ENCODE measurements at regions not wholly inside any gene's neighbourhood (a gene's known extent, or its start where the extent isn't known, plus 50 kb on each side); places are given as distances from the start of the nearest gene placed in this dataset.

DNA sequence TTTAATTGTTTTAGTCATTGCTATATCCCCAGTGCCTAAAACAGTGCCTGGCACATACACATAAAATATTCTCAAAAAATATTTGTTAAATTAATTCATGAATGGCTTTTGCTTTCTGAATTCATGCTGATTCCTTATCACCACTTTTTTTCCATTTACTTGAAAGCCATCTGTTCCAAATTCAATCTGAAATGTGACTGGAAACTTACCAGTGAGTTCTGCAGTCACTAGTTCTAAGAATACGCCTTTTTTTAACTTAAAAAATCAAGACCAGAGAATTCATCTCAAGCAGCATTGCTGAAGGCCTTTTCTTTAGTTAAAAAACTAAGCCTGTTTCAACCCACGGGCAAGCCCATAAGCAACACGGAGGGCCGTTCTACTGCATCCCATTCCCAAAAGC is 114.0 kb upstream of the ERCC4 start (continued):
- TF ChIP-seq, protein P1, sequence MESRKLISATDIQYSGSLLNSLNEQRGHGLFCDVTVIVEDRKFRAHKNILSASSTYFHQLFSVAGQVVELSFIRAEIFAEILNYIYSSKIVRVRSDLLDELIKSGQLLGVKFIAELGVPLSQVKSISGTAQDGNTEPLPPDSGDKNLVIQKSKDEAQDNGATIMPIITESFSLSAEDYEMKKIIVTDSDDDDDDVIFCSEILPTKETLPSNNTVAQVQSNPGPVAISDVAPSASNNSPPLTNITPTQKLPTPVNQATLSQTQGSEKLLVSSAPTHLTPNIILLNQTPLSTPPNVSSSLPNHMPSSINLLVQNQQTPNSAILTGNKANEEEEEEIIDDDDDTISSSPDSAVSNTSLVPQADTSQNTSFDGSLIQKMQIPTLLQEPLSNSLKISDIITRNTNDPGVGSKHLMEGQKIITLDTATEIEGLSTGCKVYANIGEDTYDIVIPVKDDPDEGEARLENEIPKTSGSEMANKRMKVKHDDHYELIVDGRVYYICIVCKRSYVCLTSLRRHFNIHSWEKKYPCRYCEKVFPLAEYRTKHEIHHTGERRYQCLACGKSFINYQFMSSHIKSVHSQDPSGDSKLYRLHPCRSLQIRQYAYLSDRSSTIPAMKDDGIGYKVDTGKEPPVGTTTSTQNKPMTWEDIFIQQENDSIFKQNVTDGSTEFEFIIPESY (IDR thresholded peaks at IDR 0.05) = no peak
- TF ChIP-seq, protein P2, sequence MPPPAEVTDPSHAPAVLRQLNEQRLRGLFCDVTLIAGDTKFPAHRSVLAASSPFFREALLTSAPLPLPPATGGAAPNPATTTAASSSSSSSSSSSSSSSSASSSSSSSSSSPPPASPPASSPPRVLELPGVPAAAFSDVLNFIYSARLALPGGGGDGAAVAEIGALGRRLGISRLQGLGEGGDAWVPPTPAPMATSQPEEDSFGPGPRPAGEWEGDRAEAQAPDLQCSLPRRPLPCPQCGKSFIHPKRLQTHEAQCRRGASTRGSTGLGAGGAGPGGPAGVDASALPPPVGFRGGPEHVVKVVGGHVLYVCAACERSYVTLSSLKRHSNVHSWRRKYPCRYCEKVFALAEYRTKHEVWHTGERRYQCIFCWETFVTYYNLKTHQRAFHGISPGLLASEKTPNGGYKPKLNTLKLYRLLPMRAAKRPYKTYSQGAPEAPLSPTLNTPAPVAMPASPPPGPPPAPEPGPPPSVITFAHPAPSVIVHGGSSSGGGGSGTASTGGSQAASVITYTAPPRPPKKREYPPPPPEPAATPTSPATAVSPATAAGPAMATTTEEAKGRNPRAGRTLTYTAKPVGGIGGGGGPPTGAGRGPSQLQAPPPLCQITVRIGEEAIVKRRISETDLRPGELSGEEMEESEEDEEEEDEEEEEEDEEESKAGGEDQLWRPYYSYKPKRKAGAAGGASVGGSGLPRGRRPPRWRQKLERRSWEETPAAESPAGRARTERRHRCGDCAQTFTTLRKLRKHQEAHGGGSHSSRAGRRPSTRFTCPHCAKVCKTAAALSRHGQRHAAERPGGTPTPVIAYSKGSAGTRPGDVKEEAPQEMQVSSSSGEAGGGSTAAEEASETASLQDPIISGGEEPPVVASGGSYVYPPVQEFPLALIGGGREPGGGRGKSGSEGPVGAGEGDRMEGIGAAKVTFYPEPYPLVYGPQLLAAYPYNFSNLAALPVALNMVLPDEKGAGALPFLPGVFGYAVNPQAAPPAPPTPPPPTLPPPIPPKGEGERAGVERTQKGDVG (CRISPR knock-in tag; IDR thresholded peaks at IDR 0.05) = no peak
- no peak for TF ChIP-seq SMARCA5 (IDR thresholded peaks at IDR 0.05)
- TF ChIP-seq RB1 (IDR thresholded peaks at IDR 0.05; ENCODE audit: borderline replicate concordance) = no peak
- no peak for TF ChIP-seq ZNF217 (IDR thresholded peaks at IDR 0.05)
- no peak for TF ChIP-seq PML (IDR thresholded peaks at IDR 0.05; ENCODE audit: low read length)

DNA sequence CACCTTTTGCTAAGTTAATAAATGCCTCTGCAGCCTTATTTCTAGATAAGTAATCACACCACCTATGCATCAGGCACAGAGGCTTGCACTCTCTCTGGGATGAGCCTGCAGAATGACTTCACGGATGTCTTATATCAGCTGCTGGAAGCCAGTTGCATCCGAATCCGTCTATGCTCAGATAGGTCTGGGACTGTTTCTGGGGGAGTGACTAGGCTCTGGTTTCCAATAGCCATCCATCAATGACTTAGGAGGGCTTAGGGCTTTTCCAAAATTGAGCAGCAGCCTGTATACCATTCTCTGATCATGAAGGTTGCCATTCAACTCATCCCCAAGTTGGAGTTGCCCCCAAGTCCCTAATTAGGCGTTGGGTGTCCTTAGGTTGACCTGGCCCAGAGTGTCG is 113.3 kb upstream of the ERCC4 start:
- no peaks in the 10 kb centered on the region for H3K4me1 ChIP-seq (ENCODE audit: control insufficient read depth, insufficient read depth, low read length)
- no peak for FAIRE-seq
- intact Hi-C loops (cut with micrococcal nuclease; ENCODE audit: unreplicated experiment) = no loop called here
- no peak for ATAC-seq
- ChIA-PET SMC1A (ENCODE audit: uncharacterized antibody, unreplicated experiment) (no interaction called here), CTCF (no interaction called here), RAD21 (ENCODE audit: unreplicated experiment) (no interaction called here), POLR2A (no interaction called here)
- no peak overlapping the region for H3K4me2 ChIP-seq (ENCODE audit: control insufficient read depth, insufficient read depth)
- no peaks in the 10 kb centered on the region for H3K36me3 ChIP-seq (ENCODE audit: control insufficient read depth in 2 of 2, insufficient read depth in 2 of 2, low read length in 1 of 2)
- no peak overlapping the region for H3K4me3 ChIP-seq
- in situ Hi-C loops (cut with MboI) = no loop called here
- TF ChIP-seq, protein P3, sequence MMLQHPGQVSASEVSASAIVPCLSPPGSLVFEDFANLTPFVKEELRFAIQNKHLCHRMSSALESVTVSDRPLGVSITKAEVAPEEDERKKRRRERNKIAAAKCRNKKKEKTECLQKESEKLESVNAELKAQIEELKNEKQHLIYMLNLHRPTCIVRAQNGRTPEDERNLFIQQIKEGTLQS (IDR thresholded peaks at IDR 0.05; ENCODE audit: borderline replicate concordance, extremely low read depth, low read depth, low read length) = no peak
- TF ChIP-seq FOXM1 (IDR thresholded peaks at IDR 0.05; ENCODE audit: low read depth, low read length) (no peak), ETV6 (conservative IDR thresholded peaks at IDR 0.05 in 1 of 2, IDR thresholded peaks at IDR 0.05 in 1 of 2; ENCODE audit: borderline replicate concordance in 1 of 2, low read depth in 1 of 2) (no peak), JUND (IDR thresholded peaks at IDR 0.05; ENCODE audit: low read depth, low read length) (no peak), NR2C2 (IDR thresholded peaks at IDR 0.05; ENCODE audit: borderline replicate concordance, control insufficient read depth, insufficient read length, low read depth) (no peak), RCOR1 (conservative IDR thresholded peaks at IDR 0.05; ENCODE audit: low read depth, low read length) (no peak), ZSCAN29 (IDR thresholded peaks at IDR 0.05) (no peak), SPI1 (IDR thresholded peaks at IDR 0.05; ENCODE audit: borderline replicate concordance, insufficient read depth, low read depth, low read length) (no peak)
- TF ChIP-seq, protein P4, sequence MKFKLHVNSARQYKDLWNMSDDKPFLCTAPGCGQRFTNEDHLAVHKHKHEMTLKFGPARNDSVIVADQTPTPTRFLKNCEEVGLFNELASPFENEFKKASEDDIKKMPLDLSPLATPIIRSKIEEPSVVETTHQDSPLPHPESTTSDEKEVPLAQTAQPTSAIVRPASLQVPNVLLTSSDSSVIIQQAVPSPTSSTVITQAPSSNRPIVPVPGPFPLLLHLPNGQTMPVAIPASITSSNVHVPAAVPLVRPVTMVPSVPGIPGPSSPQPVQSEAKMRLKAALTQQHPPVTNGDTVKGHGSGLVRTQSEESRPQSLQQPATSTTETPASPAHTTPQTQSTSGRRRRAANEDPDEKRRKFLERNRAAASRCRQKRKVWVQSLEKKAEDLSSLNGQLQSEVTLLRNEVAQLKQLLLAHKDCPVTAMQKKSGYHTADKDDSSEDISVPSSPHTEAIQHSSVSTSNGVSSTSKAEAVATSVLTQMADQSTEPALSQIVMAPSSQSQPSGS (IDR thresholded peaks at IDR 0.05; ENCODE audit: low read length) = no peak
- H3K27me3 ChIP-seq (replicated peaks in 1 of 2; ENCODE audit: control insufficient read depth in 2 of 2, insufficient read depth in 2 of 2, low read length in 1 of 2) = no peaks in the 10 kb centered on the region
- no peaks in the 10 kb centered on the region for H4K20me1 ChIP-seq (ENCODE audit: control insufficient read depth, insufficient read depth)
- WGBS (ENCODE audit: insufficient coverage, insufficient replicate concordance, low lambda C conversion rate, missing lambda C conversion rate) = 21% methylated on average over 5 of the region's 5 CpGs
- H3K79me2 ChIP-seq (ENCODE audit: control insufficient read depth, insufficient read depth, low read length) = no peaks in the 10 kb centered on the region
- H2AFZ ChIP-seq (ENCODE audit: control insufficient read depth, low read depth, low read length) = no peak overlapping the region
- no TSS peak for BruUV-seq (replicated peaks)
- no peak overlapping the region for H3K27ac ChIP-seq (ENCODE audit: control insufficient read depth, insufficient read depth)
- no peak for DNase-seq (ENCODE audit: low read depth, low spot score)
- H3K9me3 ChIP-seq (replicated peaks; ENCODE audit: control insufficient read depth, insufficient read depth, low read length) = no peaks in the 10 kb centered on the region
- no peak overlapping the region for H3K9ac ChIP-seq (ENCODE audit: control insufficient read depth, insufficient read depth, low read length)
